HS-5 (cell line): ENCODE measurements at regions not wholly inside any gene's neighbourhood (a gene's known extent, or its start where the extent isn't known, plus 50 kb on each side); places are given as distances from the start of the nearest gene placed in this dataset.
"Not testable (repeated sequence)": the region's sequence is repeated elsewhere in the genome, so short reads cannot be mapped to it uniquely, and the experiment has no call there.

ENCODE experiments used
- DNase-seq: peaks from one replicate; pipeline ENCODE4 v3.0.0-alpha.2; 2012; ENCODE audit warnings: low read depth

DNA sequence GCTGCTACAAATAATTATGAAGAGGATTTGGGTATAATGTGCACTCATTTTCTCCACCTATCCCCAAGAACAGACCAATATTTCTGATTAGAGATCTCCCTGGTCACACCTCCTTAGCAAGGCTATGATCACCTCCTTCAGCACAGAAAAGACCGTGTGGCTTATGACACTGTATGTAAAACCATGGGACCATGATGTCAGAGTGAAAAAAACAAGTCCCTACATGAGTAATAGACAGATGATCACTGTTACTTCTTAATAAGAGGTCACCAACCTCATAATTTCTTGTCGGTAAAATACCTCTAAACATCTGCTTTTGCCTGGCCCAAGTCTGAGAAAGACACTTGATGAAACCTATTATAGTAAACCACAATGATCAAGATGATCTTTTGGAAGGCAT is 330.6 kb upstream of the F9 start:
- no peak for DNase-seq

DNA sequence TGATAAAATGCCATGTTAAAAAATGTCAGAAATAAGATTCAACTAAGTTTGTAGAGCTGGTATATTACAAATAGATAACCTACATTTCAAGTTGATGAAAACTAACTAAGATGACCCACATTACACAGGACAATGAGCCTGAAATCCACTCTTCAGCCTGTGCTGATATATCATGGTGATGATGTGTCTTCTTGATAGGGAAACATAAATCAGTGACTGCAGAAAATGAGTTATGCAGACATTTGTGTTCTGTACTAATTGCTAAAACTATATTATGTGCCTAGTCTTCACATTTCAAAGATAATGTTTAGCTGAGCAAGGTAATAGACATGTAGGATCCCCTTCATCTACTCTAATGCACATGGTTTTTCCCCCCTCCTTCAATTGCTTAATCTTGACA is 331.6 kb upstream of the F9 start:
- DNase-seq: no peak

DNA sequence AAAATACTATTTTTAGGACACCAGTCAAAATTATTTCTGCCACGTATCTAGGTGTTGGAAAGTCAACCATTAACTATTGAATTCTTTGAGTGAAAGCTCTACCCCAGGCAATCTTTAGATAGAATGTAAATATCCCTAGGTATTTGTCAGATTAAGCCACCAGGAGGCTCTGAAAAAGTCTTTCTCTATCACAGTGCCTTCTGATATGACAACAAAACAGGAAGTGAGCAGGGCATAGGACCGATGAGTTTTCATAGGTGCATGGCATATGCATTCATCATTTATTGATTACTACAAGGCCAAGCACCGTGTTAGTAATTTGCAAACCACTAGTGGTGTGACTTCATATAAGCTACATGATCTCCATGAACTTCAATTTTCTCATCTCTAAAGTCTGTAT is 333.6 kb upstream of the F9 start:
- DNase-seq: no peak

DNA sequence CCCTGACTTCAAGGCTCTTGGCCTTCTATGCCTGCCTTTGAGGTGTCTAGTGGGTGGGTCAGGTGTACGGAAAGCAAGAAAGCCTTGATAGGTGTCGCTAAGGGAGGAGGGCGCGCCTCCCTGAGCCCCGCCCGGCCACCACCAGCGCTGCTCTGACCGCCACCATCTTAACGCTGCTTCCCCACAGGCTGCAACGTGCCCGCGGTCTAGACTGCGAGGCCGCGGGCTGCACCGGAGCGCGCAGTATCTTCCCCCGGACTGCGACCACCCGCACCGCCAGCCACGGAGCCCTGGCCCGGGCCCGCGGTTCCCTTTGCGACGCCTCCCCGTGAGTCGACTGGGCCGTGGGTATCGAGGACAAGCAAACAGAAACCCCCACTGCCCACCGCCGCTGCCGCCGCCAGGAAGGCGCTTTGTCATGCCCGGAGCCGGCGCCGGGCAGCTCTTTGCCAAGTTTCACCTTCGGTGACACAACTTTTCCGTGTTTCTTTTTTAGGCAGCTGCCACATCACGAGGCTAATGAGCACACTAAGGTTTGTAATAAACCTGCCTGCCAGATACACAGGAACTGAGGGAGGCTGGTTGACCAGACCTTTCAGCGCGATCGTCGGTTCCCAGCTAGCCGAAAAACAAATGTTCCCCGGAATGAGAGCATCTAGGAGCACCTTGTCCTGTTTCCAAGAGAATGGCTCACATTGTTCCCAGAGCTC is 335.8 kb upstream of the F9 start:
- no peak for DNase-seq

DNA sequence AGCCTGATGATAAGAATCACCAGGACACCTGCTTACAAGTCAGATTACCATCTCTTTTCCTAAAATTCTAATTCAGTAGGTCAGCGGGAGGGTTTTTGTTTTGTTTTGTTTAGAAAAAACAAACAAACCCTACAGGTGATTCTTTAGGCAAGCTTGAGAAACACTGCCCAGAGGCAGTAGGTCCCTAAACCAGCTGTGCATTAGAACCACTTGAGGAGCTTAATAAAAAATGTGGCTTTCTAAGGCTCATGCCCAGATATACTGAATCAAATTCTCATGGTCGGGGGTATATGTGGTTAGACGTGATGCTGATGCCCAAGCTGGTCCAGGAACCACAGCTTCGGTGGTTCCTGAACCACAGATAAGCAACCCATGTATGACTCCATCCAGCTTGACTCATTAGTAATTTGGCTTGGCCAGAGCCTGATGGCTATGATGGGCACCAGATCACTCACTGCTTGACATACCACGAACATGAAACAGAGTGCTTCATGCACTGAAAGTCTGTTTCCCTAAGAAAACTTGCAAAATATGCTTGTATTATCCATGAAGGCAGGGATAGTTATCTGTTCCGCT is 338.1 kb upstream of the F9 start:
- DNase-seq: no peak

DNA sequence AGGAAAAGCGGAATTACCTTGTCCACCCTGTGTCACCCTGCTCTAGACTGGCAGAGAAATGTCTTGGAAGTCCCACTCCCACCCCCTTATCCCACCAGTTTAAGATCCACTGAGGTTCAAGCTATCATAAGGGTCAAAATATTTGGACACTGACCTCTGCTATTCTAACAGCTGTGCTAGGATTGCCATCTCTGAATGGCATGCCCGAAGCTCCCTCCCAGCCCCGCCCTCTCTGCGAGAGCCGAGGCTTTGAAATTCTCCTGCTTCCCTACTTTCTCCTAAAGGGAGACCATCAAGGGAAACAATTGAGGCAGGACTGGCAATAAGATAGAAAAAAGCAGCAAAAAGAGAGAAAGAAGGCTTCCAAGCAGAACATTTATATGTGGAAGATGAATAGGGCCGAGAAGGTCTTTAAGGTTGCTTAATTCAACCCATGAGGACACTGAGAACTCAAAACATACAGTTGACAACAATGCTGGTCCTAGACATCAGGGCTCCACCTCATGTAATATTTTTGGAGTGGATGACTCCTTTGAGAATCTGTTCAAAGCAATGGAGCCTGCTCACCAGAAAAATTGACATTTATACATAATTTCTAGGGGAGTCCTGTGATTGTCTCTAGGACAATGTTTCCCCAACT is 338.7 kb upstream of the F9 start:
- no peak for DNase-seq

DNA sequence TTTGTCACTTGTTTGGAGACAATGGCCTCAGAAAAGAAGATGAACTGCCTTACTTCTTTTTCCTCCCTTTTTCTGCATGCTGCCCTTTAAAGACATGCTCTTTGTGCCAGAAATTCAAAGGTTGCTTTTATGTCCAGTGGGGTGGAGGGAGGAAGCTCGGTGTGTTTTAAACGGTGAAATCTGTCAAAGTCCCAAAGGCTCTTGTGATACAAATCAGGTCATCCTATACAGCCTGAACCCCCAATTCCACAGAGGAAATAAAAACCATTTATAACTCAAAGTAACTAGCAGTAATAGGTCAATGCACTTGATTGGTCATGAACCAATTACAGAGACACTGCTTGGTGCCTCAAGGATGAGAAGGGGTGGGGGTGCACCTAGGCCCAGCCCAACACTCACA is 339.3 kb upstream of the F9 start:
- DNase-seq: no peak

DNA sequence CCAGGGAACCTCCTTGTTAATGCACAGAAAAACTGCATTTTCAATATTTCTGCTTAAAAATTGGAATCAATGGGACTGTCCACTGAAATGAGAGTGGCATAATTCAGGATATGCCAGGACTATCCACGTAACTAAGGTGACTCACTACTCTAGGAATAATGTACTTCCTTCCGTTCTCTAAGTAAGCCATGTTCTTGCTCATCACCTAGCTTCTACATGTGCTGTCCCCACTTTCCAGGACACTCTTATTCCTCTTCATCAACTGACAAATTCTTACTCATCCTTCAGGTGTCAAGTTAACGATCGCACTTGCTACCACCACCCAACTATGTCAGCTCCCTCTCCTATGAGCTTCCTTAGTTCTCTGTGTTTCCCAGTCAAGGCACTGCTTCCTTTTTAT is 342.8 kb upstream of the F9 start:
- no peak for DNase-seq

DNA sequence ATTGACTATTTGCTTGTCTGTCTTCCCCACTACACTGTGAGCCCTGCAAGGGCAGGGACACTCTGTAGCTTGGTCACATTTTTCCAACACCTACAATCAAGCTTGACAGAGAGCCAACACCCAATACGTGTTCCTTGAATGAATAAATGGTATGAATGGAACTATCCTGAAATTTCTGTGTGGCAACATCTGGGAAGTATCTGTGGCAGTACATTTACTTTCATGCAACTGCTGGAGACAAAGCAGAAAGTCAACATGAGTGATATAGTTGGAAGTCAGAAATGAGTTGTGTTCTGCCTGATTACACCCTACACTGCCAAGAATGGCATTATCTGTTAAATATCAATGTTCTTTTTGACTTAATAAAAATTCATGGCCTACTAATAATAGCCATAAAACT is 343.5 kb upstream of the F9 start:
- DNase-seq: no peak

DNA sequence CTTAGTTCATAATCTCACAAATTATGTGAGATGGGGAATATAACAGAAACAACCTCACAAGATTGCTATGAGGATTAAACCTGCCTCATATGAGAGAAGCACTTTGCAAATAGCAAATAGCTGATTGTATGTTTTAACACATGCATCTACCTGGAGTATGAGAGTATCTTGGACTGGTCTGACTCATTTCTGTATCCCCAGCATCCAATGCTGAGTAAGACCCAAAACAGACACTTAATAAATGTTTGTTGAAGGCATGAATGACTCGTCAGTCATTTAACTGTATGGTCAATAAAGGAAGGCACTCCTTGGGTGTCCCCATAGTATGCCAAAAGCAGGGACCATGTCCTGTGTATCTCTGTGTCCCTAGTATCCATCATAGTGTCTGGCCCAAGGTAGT is 350.9 kb upstream of the F9 start:
- no peak for DNase-seq

DNA sequence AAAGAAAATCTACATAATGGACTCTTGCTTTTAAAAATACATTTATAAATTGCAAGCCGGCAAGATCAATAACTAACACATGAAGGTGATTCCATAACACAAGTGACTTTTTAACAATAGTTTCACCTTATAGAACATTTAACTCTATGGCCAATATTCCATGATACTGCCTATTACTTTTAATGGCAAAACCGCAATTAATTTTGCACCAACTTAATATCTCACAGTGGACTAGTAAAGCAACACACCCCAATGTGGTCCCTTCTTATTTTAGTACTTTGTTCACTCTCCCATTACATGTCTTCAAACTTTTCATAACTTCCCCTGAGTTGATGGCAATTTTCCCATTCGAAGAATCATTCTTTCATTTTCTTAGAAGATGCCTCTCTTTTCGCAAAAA is 351.6 kb upstream of the F9 start:
- DNase-seq: no peak

DNA sequence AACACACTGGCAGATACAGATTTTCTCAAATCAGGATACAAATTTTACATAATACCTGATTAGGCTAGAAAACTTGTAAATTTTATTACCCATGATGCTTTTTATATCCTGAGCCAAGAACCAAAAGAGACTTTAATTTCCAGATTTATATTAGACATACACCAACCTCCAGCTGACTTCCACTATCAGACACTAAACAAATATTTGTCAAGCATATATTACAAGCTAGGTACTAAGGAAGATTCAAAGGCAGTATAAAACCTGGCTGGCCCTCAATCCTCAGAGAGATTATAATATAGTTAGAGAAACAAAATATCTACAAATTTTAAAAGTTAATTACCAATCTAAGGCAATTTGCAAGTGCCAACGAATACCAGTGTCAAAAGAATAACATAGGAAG is 357.8 kb upstream of the F9 start:
- no peak for DNase-seq

DNA sequence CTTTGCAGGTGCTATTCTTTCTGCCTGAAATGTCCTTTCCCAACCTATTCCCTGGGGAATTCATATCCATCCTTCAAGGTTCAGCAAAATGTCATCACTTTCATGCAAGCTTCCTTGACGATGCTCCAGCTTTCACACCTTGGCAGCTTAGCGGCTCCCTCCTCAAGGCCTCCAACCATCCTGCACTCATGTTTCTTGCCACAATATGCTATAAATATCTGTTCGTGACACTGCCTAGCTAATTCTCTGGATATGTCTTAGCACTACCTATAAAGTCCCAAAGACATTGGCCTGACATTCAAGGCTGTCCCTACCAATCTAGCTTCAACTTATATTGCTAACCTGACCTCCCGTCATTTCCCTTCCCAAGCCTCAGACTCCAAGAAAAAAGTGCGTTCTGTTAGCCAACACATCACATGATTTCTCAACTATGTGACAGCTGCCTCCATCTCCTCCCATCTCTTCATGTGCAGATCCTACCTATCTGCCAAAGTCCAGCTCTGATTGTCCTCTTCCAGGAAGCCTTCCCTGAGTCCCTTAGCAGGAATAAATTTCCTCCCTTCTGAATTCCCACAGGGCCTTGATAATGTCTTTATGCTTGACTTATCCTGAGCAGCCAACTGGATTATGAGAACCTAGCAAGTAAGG is 359.9 kb upstream of the F9 start:
- no peak for DNase-seq

DNA sequence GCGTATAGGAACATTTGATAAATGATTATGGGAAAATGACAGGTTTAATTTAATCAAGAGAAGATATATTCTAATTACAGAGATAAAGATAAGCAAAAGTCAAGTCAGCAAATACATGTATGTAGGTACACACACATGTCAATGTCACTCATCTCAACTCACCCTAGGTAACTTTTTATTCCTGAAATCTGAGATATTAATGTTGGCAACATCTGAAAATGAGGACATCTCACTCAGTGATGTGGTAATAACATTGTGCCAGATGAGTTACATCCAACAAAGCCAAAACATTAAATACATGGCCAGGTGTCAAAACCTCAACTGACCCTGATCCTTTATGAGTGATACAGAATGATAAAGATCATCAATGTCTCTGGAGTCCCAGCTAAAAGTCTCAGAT is 363.3 kb upstream of the F9 start:
- DNase-seq: no peak

DNA sequence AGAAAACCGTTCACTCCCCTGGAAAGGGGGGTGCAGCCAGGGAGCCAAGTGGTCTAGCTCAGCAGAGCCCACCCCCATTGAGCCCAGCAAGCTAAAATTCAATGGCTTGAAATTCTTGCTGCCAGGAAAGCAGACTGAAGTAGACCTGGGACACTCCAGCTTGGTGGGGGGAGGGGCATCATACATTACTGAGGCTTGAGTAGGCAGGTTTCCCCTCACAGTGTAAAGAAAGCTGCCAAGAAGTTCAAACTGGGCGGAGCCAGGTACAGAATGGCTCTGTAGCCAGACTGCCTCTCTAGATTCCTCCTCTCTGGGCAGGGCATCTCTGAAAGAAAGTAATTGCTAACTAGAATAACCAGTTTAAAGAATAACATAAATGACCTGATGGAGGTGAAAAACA is 372.3 kb upstream of the F9 start:
- DNase-seq: no peak

DNA sequence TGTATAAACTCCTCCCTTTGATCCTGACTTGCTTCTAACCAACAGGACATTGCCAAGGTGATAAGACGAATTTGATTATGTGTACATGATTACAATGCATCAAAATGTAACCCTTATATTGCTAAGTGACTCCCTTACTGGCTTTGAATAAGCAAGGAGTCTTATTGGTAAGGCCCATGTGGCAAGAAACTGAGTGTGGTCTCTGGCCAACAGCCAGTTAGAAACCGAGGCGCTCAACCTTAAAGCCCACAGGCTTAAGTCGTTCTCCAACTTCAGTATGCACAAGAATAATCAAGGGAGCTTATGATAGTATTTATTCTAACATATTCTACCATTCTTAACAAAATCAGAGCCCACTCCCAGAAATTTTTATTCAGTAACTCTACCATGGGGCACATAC is 374.2 kb upstream of the F9 start:
- DNase-seq: no peak

DNA sequence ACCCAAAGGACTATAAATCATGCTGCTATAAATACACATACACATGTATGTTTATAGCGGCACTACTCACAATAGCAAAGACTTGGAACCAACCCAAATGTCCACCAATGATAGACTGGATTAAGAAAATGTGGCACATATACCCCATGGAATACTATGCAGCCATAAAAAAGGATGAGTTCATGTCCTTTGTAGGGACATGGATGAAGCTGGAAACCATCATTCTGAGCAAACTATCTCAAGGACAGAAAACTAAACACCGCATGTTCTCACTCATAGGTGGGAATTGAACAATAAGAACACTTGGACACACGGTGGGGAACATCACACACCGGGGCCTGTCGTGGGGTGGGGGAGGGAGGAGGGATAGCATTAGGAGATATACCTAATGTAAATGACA is 383.9 kb upstream of the F9 start:
- not testable (repeated sequence) for DNase-seq

DNA sequence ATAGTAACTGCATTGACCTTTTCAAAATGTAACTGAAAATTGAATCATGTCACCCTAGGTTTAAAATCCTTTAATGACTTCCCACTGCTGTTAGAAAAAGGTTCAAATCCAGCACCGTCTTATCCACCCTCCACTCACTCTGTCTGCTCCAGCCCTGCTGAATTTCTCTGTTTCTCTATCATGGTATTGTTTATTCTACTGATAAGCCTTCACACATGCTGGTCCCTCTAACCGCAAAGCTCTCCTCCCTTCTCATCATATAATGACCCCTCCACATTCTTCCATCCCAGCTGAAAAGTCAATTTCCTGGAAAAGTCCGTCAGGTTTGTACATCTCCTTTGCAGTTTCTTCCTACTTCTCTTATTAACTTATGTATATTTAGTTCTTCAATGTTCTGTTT is 389.2 kb upstream of the F9 start:
- DNase-seq: no peak

DNA sequence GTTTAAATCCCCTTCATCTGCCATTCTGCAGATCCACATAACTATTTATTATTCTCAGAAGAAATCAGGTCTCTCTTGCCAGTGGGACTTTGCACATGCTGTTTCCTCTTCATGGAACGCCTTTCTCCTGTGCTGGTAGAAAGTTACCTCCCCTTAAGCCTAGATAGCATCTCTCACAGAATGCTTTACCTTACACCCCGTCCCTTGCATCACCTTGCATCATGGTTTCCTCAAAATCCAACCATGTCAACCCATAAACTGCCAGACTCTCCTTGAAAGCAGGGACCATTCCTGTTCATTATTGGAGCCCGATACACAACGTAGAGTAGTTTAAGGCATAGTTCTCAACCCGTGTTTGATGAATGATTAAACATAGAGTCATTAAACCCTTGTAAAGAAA is 396.2 kb upstream of the F9 start:
- no peak for DNase-seq

DNA sequence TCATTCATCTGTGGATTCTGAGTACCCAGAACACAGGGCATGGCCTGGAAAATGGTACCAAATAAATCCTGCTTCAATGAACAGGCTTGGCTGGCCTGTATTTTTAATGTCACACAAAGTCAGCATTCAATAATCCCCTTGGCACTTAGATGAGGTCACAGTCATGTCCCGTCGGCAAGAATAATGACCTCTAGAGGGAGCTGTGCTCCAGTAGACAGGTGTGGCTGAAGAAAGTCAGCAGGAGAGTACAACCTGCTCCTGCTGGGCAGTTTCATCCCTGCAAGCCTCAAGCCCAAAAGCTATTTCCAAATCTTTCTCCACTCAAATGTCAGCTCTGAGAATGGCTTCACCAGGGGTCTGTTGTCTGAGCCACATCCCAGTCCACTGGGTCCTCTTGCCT is 404.0 kb upstream of the F9 start:
- DNase-seq: no peak

DNA sequence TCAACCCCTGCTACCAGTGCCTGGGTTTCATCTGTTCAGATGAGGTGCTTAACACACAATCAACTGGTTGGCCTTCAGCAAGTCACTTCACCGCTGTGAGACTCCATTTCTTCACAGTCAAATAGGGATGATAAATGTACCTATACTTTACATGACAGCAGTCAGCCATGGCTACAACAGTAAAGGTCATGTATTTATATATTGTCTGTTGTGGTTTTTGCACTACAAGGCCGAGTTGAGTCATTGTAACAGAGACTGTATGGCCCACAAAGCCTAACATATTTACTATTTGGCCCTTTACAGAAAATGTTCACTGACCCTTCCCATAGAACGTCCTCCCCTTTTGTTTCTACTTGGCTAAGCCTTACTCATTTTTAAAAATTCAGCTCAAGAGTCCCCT is 404.6 kb upstream of the F9 start:
- DNase-seq: no peak

DNA sequence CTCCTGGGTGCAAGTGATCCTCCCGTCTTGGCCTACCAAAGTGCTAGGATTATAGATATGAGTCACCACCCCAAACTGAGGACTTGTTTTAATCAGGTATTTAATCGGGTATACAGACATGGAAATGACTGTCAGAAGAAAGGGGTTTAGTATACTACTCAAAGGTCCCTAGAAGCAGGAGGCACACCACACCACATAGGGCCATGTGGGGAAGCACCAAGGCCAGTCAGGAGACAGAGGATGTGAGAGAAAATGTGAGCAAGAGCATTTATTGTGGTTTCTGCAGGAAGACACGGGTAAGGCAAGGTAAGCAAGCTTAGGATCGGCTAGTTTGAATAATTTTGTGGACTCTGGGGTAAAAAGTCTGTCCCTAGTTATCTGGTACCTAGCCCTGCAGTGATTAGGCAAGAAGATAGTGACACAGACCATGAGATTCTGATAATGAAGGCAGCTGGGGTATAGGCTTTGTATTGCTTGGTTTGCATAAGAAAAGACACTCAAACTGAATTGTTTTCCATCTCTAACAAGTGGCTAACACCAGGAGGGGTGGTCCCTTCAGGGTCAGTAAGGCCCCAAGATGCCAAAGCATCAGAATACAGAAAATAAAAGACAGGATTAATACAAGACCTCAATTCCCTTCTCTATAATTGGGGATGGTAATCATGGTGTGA is 408.8 kb upstream of the F9 start:
- DNase-seq: no peak

DNA sequence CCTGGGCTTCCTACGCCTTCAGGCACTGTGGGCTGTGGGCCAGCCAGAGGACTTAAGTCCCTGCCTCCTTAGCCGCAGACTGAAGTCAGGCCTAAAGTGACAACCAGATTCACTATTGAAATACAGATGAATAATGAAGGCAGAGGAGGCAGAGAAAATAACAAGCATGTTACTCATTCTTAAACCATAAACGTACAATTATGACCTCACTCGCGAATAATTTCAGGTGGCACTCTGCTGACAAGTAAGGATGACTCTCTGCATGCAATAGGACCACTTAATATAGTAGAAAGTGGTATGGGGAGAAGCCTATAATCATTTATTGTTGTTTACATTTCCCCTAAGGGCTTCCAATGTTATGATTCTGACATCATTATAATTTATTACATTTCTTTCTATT is 409.2 kb upstream of the FGF13 start:
- peak; percentile 16 for DNase-seq
